OCI-LY7 (cell line): ENCODE measurements at regions not wholly inside any gene's neighbourhood (a gene's known extent, or its start where the extent isn't known, plus 50 kb on each side); places are given as distances from the start of the nearest gene placed in this dataset.

ENCODE experiments used
- CTCF ChIP-seq: fragments of 200-600 bp; sonication (generic); conservative IDR thresholded peaks from 2 replicates; pipeline ENCODE4 v1.5.1; 2014; ENCODE audit warnings: mild to moderate bottlenecking, antibody characterized with exemption, low read length, moderate library complexity, mixed read lengths
- EZH2phosphoT487 ChIP-seq: fragments of 200-600 bp; sonication (generic); IDR thresholded peaks from 2 replicates; pipeline ENCODE4 v1.6.1; 2018; ENCODE audit warnings: low read depth, borderline replicate concordance, mild to moderate bottlenecking, mixed run types, antibody characterized with exemption, low read length, moderate library complexity, mixed read lengths

- TF ChIP-seq CTCF, result no peak
- TF ChIP-seq EZH2phosphoT487, result no peak
Observed at GRCh38 chr20:22160101-22160652, 424.2 kb downstream of the FOXA2 start.
